ENCODE measurements at regions not wholly inside any gene's neighbourhood (a gene's known extent, or its start where the extent isn't known, plus 50 kb on each side); places are given as distances from the start of the nearest gene placed in this dataset.

GRCh38 chr5:8824371-8824770 lies 721.5 kb downstream of the SEMA5A start:
- TF ChIP-seq CTCF (IDR thresholded peaks at IDR 0.05; ENCODE audit: extremely low read depth in 1 of 2, insufficient read depth in 1 of 2, low read depth in 1 of 2, low read length in 2 of 2) (no peak), POLR2AphosphoS5 (IDR thresholded peaks at IDR 0.05; ENCODE audit: insufficient read depth, low read depth, low read length) (no peak), GATA2 (IDR thresholded peaks at IDR 0.05; ENCODE audit: insufficient read depth, insufficient read length, low read depth, low read length) (no peak), POLR2A (IDR thresholded peaks at IDR 0.05; ENCODE audit: low read depth, low read length) (no peak), EZH2 (IDR thresholded peaks at IDR 0.05; ENCODE audit: borderline replicate concordance, low read depth, low read length, severe bottlenecking) (no peak), MYC (IDR thresholded peaks at IDR 0.05; ENCODE audit: low read depth, low read length) (no peak), FOS (IDR thresholded peaks at IDR 0.05; ENCODE audit: borderline replicate concordance, insufficient read depth, low read length) (no peak), JUN (IDR thresholded peaks at IDR 0.05; ENCODE audit: borderline replicate concordance, insufficient read depth, insufficient read length, low read depth) (no peak)
- TF ChIP-seq, protein P1, sequence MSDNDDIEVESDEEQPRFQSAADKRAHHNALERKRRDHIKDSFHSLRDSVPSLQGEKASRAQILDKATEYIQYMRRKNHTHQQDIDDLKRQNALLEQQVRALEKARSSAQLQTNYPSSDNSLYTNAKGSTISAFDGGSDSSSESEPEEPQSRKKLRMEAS (IDR thresholded peaks at IDR 0.05; ENCODE audit: insufficient read depth, insufficient read length), result no peak

All from endothelial cell of umbilical vein (primary cell).